HEK293 (cell line): ENCODE measurements at regions not wholly inside any gene's neighbourhood (a gene's known extent, or its start where the extent isn't known, plus 50 kb on each side); places are given as distances from the start of the nearest gene placed in this dataset.

Experiments
- BCL11B ChIP-seq: fragments of 450-650 bp; formaldehyde crosslinking; IDR thresholded peaks from 2 replicates; pipeline ENCODE4 v1.5.1; 2016; ENCODE audit warnings: low read depth, missing biosample characterization, missing genetic modification characterization
- TCF7L2 ChIP-seq: IDR thresholded peaks from 2 replicates; pipeline ENCODE4 v1.6.1; 2011; ENCODE audit warnings: low read depth, mild to moderate bottlenecking, inconsistent platforms, low read length, moderate library complexity, borderline replicate concordance
- ZFP37 ChIP-seq: fragments of 450-650 bp; formaldehyde crosslinking; IDR thresholded peaks from 2 replicates; pipeline ENCODE4 v1.5.1; 2016; ENCODE audit warnings: missing biosample characterization, missing genetic modification characterization
- ZNF558 ChIP-seq: fragments of 450-650 bp; formaldehyde crosslinking; IDR thresholded peaks from 2 replicates; pipeline ENCODE4 v1.5.1; 2016; ENCODE audit warnings: missing biosample characterization, missing genetic modification characterization
- TF ChIP-seq, protein P1 (sequence below): fragments of 450-650 bp; formaldehyde crosslinking; IDR thresholded peaks from 2 replicates; pipeline ENCODE4 v1.5.1; 2016; ENCODE audit warnings: missing biosample characterization, missing genetic modification characterization
- TF ChIP-seq, protein P2 (sequence below): fragments of 450-650 bp; formaldehyde crosslinking; IDR thresholded peaks from 2 replicates; pipeline ENCODE4 v1.5.1; 2016; ENCODE audit warnings: missing biosample characterization, missing genetic modification characterization
- TF ChIP-seq, protein P3 (sequence below): fragments of 450-650 bp; formaldehyde crosslinking; IDR thresholded peaks from 2 replicates; pipeline ENCODE4 v1.5.1; 2017; ENCODE audit warnings: missing biosample characterization, missing genetic modification characterization
- TF ChIP-seq, protein P4 (sequence below): fragments of 450-650 bp; IDR thresholded peaks from 2 replicates; pipeline ENCODE4 v1.5.1; 2018; ENCODE audit warnings: missing biosample characterization, missing genetic modification characterization

DNA sequence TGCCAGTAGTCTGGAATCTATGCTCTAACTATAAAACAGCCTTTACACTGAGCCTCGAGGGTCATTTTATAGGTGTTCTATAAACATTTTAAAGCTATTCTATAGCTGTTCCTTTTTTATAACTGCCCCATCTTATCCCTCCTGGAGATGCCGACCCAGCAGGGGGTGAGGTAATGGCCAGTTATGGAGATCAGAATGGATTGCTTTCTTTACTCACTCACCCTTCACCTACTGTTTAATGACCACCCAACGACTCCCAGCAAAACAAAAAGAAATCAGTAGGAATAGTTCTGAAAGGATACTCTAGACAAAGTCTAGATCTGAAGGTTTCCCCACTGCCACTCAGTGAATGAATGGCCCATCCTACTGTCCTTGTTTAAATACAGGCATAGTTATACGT lies 1113.1 kb downstream of the FAT4 start:
- TF ChIP-seq, protein P1, sequence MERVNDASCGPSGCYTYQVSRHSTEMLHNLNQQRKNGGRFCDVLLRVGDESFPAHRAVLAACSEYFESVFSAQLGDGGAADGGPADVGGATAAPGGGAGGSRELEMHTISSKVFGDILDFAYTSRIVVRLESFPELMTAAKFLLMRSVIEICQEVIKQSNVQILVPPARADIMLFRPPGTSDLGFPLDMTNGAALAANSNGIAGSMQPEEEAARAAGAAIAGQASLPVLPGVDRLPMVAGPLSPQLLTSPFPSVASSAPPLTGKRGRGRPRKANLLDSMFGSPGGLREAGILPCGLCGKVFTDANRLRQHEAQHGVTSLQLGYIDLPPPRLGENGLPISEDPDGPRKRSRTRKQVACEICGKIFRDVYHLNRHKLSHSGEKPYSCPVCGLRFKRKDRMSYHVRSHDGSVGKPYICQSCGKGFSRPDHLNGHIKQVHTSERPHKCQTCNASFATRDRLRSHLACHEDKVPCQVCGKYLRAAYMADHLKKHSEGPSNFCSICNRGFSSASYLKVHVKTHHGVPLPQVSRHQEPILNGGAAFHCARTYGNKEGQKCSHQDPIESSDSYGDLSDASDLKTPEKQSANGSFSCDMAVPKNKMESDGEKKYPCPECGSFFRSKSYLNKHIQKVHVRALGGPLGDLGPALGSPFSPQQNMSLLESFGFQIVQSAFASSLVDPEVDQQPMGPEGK (tag by site-specific recombination): no peak
- TF ChIP-seq, protein P2, sequence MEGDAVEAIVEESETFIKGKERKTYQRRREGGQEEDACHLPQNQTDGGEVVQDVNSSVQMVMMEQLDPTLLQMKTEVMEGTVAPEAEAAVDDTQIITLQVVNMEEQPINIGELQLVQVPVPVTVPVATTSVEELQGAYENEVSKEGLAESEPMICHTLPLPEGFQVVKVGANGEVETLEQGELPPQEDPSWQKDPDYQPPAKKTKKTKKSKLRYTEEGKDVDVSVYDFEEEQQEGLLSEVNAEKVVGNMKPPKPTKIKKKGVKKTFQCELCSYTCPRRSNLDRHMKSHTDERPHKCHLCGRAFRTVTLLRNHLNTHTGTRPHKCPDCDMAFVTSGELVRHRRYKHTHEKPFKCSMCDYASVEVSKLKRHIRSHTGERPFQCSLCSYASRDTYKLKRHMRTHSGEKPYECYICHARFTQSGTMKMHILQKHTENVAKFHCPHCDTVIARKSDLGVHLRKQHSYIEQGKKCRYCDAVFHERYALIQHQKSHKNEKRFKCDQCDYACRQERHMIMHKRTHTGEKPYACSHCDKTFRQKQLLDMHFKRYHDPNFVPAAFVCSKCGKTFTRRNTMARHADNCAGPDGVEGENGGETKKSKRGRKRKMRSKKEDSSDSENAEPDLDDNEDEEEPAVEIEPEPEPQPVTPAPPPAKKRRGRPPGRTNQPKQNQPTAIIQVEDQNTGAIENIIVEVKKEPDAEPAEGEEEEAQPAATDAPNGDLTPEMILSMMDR: no peak
- TF ChIP-seq, protein P3, sequence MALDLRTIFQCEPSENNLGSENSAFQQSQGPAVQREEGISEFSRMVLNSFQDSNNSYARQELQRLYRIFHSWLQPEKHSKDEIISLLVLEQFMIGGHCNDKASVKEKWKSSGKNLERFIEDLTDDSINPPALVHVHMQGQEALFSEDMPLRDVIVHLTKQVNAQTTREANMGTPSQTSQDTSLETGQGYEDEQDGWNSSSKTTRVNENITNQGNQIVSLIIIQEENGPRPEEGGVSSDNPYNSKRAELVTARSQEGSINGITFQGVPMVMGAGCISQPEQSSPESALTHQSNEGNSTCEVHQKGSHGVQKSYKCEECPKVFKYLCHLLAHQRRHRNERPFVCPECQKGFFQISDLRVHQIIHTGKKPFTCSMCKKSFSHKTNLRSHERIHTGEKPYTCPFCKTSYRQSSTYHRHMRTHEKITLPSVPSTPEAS (tag by site-specific recombination): no peak
- TF ChIP-seq ZNF558 (tag by site-specific recombination) (no peak), ZFP37 (tag by site-specific recombination) (no peak), TCF7L2 (peak; percentile 94), BCL11B (no peak)
- TF ChIP-seq, protein P4, sequence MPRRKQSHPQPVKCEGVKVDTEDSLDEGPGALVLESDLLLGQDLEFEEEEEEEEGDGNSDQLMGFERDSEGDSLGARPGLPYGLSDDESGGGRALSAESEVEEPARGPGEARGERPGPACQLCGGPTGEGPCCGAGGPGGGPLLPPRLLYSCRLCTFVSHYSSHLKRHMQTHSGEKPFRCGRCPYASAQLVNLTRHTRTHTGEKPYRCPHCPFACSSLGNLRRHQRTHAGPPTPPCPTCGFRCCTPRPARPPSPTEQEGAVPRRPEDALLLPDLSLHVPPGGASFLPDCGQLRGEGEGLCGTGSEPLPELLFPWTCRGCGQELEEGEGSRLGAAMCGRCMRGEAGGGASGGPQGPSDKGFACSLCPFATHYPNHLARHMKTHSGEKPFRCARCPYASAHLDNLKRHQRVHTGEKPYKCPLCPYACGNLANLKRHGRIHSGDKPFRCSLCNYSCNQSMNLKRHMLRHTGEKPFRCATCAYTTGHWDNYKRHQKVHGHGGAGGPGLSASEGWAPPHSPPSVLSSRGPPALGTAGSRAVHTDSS (tag by site-specific recombination): no peak
